AG04449 (cell line): ENCODE measurements at regions not wholly inside any gene's neighbourhood (a gene's known extent, or its start where the extent isn't known, plus 50 kb on each side); places are given as distances from the start of the nearest gene placed in this dataset.

Experiments
- CTCF ChIA-PET: fragments of 350-600 bp; formaldehyde crosslinking; extraction: SDS; loops from one replicate; lab custom pipeline; 2021; ENCODE audit warnings: antibody characterized with exemption; lab: Yijun Ruan, JAX
- POLR2A ChIA-PET: fragments of 400-600, 350-600 bp; formaldehyde crosslinking; extraction: SDS; loops from one replicate; lab custom pipeline; 2020; ENCODE audit warnings: antibody characterized with exemption, inconsistent platforms; lab: Yijun Ruan, JAX
- DNase-seq: peaks from one replicate; pipeline ENCODE4 v3.0.0-alpha.2; 2010; ENCODE audit warnings: low read depth, low spot score
- H3K4me3 ChIP-seq: 2 replicates; pipeline ENCODE4 v1.5.1; 2011; ENCODE audit warnings: low read depth, mild to moderate bottlenecking, control low read depth, low read length
- CTCF ChIP-seq: IDR thresholded peaks from one replicate; pipeline ENCODE4 v1.5.1; 2011; ENCODE audit warnings: mild to moderate bottlenecking, moderate library complexity, low read length, control low read depth, inconsistent platforms; ENCODE audit not compliant: insufficient read depth; ENCODE audit errors: missing control alignments

GRCh38 chr18:42174909-42175308 is 219.9 kb downstream of the PIK3C3 start:
- CTCF ChIA-PET = no interaction called here
- DNase-seq = no peak
- no peak for TF ChIP-seq CTCF
- POLR2A ChIA-PET = no interaction called here
- H3K4me3 ChIP-seq = no peak overlapping the region

GRCh38 chr18:42176599-42176998 is 221.6 kb downstream of the PIK3C3 start:
- ChIA-PET CTCF (no interaction called here), POLR2A (no interaction called here)

GRCh38 chr18:42177390-42177789 is 222.4 kb downstream of the PIK3C3 start:
- ChIA-PET POLR2A (no interaction called here), CTCF (no interaction called here)
- H3K4me3 ChIP-seq = no peak overlapping the region
- TF ChIP-seq CTCF = no peak
- DNase-seq = no peak

More at GRCh38 chr18:42176599-42176998, 221.6 kb downstream of the PIK3C3 start:
- no peak for TF ChIP-seq CTCF
- no peak for DNase-seq
- H3K4me3 ChIP-seq = no peak overlapping the region

GRCh38 chr18:42178376-42179080 is 223.5 kb downstream of the PIK3C3 start:
- TF ChIP-seq CTCF = no peak
- no peak for DNase-seq
- no peak overlapping the region for H3K4me3 ChIP-seq
- POLR2A ChIA-PET = no interaction called here
- CTCF ChIA-PET = no interaction called here

- DNase-seq = no peak
- POLR2A ChIA-PET = no interaction called here
- CTCF ChIA-PET = no interaction called here
- H3K4me3 ChIP-seq = no peak overlapping the region
- no peak for TF ChIP-seq CTCF
Measured at GRCh38 chr18:42179542-42180121, 224.6 kb downstream of the PIK3C3 start.

GRCh38 chr18:42181474-42181873 is 226.4 kb downstream of the PIK3C3 start:
- no peak overlapping the region for H3K4me3 ChIP-seq
- TF ChIP-seq CTCF = no peak
- CTCF ChIA-PET = no interaction called here
- POLR2A ChIA-PET = no interaction called here
- DNase-seq = no peak
